ENCODE measurements at regions not wholly inside any gene's neighbourhood (a gene's known extent, or its start where the extent isn't known, plus 50 kb on each side); places are given as distances from the start of the nearest gene placed in this dataset.
A peak's percentile ranks its signal among the peaks of the same experiment; 100 is the strongest.

GRCh38 chr4:23388699-23389395 lies 501.0 kb downstream of the PPARGC1A start:
- no peak for DNase-seq (ENCODE audit: low spot score in 2 of 2)
- Histone ChIP-seq H3K27me3 (ENCODE audit: low read depth) (no peaks in the 10 kb centered on the region), H3K4me1 (no peaks in the 10 kb centered on the region), H3K4me3 (no peak overlapping the region), H3K9me3 (no peaks in the 10 kb centered on the region), H3K36me3 (replicated peaks) (no peaks in the 10 kb centered on the region)
- in situ Hi-C loops (cut with MboI; ENCODE audit: low sequenced_read_pairs): no loop called here

- H3K27me3 ChIP-seq (ENCODE audit: low read depth): no peaks in the 10 kb centered on the region
- in situ Hi-C loops (cut with MboI; ENCODE audit: low sequenced_read_pairs): no loop called here
- no peaks in the 10 kb centered on the region for H3K4me1 ChIP-seq
- DNase-seq (ENCODE audit: low spot score in 2 of 2): no peak
- no peak overlapping the region for H3K4me3 ChIP-seq
- H3K9me3 ChIP-seq: no peaks in the 10 kb centered on the region
- no peaks in the 10 kb centered on the region for H3K36me3 ChIP-seq (replicated peaks)
Measured at GRCh38 chr4:23388255-23388654, 501.6 kb downstream of the PPARGC1A start.

- H3K36me3 ChIP-seq (replicated peaks): no peaks in the 10 kb centered on the region
- DNase-seq (ENCODE audit: low spot score in 2 of 2): no peak
- H3K4me1 ChIP-seq: no peaks in the 10 kb centered on the region
- no peak overlapping the region for H3K4me3 ChIP-seq
- in situ Hi-C loops (cut with MboI; ENCODE audit: low sequenced_read_pairs): no loop called here
- no peaks in the 10 kb centered on the region for H3K27me3 ChIP-seq (ENCODE audit: low read depth)
- no peaks in the 10 kb centered on the region for H3K9me3 ChIP-seq
Measured at GRCh38 chr4:23384741-23385140, 505.1 kb downstream of the PPARGC1A start.

GRCh38 chr4:23382879-23383278 lies 507.0 kb downstream of the PPARGC1A start:
- Histone ChIP-seq H3K4me1 (no peaks in the 10 kb centered on the region), H3K4me3 (no peak overlapping the region), H3K36me3 (replicated peaks) (no peaks in the 10 kb centered on the region), H3K27me3 (ENCODE audit: low read depth) (no peaks in the 10 kb centered on the region), H3K9me3 (no peaks in the 10 kb centered on the region)
- DNase-seq (ENCODE audit: low spot score in 2 of 2): no peak
- in situ Hi-C loops (cut with MboI; ENCODE audit: low sequenced_read_pairs): no loop called here

- no peaks in the 10 kb centered on the region for H3K9me3 ChIP-seq
- no peaks in the 10 kb centered on the region for H3K27me3 ChIP-seq (ENCODE audit: low read depth)
- DNase-seq (ENCODE audit: low spot score in 2 of 2): no peak
- no peaks in the 10 kb centered on the region for H3K4me1 ChIP-seq
- no peak overlapping the region for H3K4me3 ChIP-seq
- in situ Hi-C loops (cut with MboI; ENCODE audit: low sequenced_read_pairs): no loop called here
- H3K36me3 ChIP-seq (replicated peaks): no peaks in the 10 kb centered on the region
Measured at GRCh38 chr4:23374259-23374658, 515.6 kb downstream of the PPARGC1A start.

GRCh38 chr4:23373261-23373660 lies 516.6 kb downstream of the PPARGC1A start:
- in situ Hi-C loops (cut with MboI; ENCODE audit: low sequenced_read_pairs): no loop called here
- Histone ChIP-seq H3K4me1 (no peaks in the 10 kb centered on the region), H3K4me3 (no peak overlapping the region), H3K36me3 (replicated peaks) (no peaks in the 10 kb centered on the region), H3K27me3 (ENCODE audit: low read depth) (no peaks in the 10 kb centered on the region), H3K9me3 (no peaks in the 10 kb centered on the region)
- no peak for DNase-seq (ENCODE audit: low spot score in 2 of 2)

- no peak for DNase-seq (ENCODE audit: low spot score in 2 of 2)
Measured at GRCh38 chr4:23371533-23371932, 518.3 kb downstream of the PPARGC1A start.

GRCh38 chr4:23369331-23369730 lies 520.5 kb downstream of the PPARGC1A start:
- H3K4me3 ChIP-seq: no peak overlapping the region
- H3K9me3 ChIP-seq: no peaks in the 10 kb centered on the region
- in situ Hi-C loops (cut with MboI; ENCODE audit: low sequenced_read_pairs): no loop called here
- H3K27me3 ChIP-seq (ENCODE audit: low read depth): no peaks in the 10 kb centered on the region
- H3K36me3 ChIP-seq (replicated peaks): no peaks in the 10 kb centered on the region
- H3K4me1 ChIP-seq: no peaks in the 10 kb centered on the region
- DNase-seq (ENCODE audit: low spot score in 2 of 2): no peak

More at GRCh38 chr4:23371533-23371932, 518.3 kb downstream of the PPARGC1A start:
- no peak overlapping the region for H3K4me3 ChIP-seq
- H3K36me3 ChIP-seq (replicated peaks): no peaks in the 10 kb centered on the region
- in situ Hi-C loops (cut with MboI; ENCODE audit: low sequenced_read_pairs): no loop called here
- H3K9me3 ChIP-seq: no peaks in the 10 kb centered on the region
- H3K27me3 ChIP-seq (ENCODE audit: low read depth): no peaks in the 10 kb centered on the region
- H3K4me1 ChIP-seq: no peaks in the 10 kb centered on the region

- Histone ChIP-seq H3K4me1 (no peaks in the 10 kb centered on the region), H3K27me3 (ENCODE audit: low read depth) (no peaks in the 10 kb centered on the region), H3K4me3 (no peak overlapping the region), H3K9me3 (no peaks in the 10 kb centered on the region), H3K36me3 (replicated peaks) (no peaks in the 10 kb centered on the region)
- DNase-seq (ENCODE audit: low spot score in 2 of 2): peak in 1 of 2 experiments; percentile 7
- in situ Hi-C loops (cut with MboI; ENCODE audit: low sequenced_read_pairs): no loop called here
Measured at GRCh38 chr4:23368081-23368697, 521.7 kb downstream of the PPARGC1A start.

- Histone ChIP-seq H3K36me3 (replicated peaks) (no peaks in the 10 kb centered on the region), H3K4me1 (no peaks in the 10 kb centered on the region), H3K27me3 (ENCODE audit: low read depth) (no peaks in the 10 kb centered on the region), H3K9me3 (no peaks in the 10 kb centered on the region), H3K4me3 (no peak overlapping the region)
- in situ Hi-C loops (cut with MboI; ENCODE audit: low sequenced_read_pairs): no loop called here
- no peak for DNase-seq (ENCODE audit: low spot score in 2 of 2)
Measured at GRCh38 chr4:23366557-23366906, 523.3 kb downstream of the PPARGC1A start.

- Histone ChIP-seq H3K9me3 (no peaks in the 10 kb centered on the region), H3K4me1 (no peaks in the 10 kb centered on the region), H3K4me3 (no peak overlapping the region), H3K27me3 (ENCODE audit: low read depth) (no peaks in the 10 kb centered on the region), H3K36me3 (replicated peaks) (no peaks in the 10 kb centered on the region)
- no peak for DNase-seq (ENCODE audit: low spot score in 2 of 2)
- in situ Hi-C loops (cut with MboI; ENCODE audit: low sequenced_read_pairs): no loop called here
Measured at GRCh38 chr4:23365871-23366556, 523.8 kb downstream of the PPARGC1A start.

GRCh38 chr4:23365086-23365485 lies 524.8 kb downstream of the PPARGC1A start:
- DNase-seq (ENCODE audit: low spot score in 2 of 2): no peak
- Histone ChIP-seq H3K4me3 (no peak overlapping the region), H3K36me3 (replicated peaks) (no peaks in the 10 kb centered on the region), H3K27me3 (ENCODE audit: low read depth) (no peaks in the 10 kb centered on the region), H3K9me3 (no peaks in the 10 kb centered on the region), H3K4me1 (no peaks in the 10 kb centered on the region)
- in situ Hi-C loops (cut with MboI; ENCODE audit: low sequenced_read_pairs): no loop called here

- H3K4me3 ChIP-seq: no peak overlapping the region
- no peaks in the 10 kb centered on the region for H3K9me3 ChIP-seq
- in situ Hi-C loops (cut with MboI; ENCODE audit: low sequenced_read_pairs): no loop called here
- no peaks in the 10 kb centered on the region for H3K4me1 ChIP-seq
- no peak for DNase-seq (ENCODE audit: low spot score in 2 of 2)
- H3K36me3 ChIP-seq (replicated peaks): no peaks in the 10 kb centered on the region
- H3K27me3 ChIP-seq (ENCODE audit: low read depth): no peaks in the 10 kb centered on the region
Measured at GRCh38 chr4:23364167-23364566, 525.7 kb downstream of the PPARGC1A start.

GRCh38 chr4:23361453-23361852 lies 528.4 kb downstream of the PPARGC1A start:
- H3K9me3 ChIP-seq: no peaks in the 10 kb centered on the region
- DNase-seq (ENCODE audit: low spot score in 2 of 2): no peak

More at GRCh38 chr4:23361453-23361852, 528.4 kb downstream of the PPARGC1A start:
- Histone ChIP-seq H3K4me1 (no peaks in the 10 kb centered on the region), H3K36me3 (replicated peaks) (no peaks in the 10 kb centered on the region), H3K27me3 (ENCODE audit: low read depth) (no peaks in the 10 kb centered on the region), H3K4me3 (no peak overlapping the region)
- in situ Hi-C loops (cut with MboI; ENCODE audit: low sequenced_read_pairs): no loop called here
